SK-N-SH treated with all-trans-retinoic acid at 6 μM for 48 hours (cell line): ENCODE measurements at regions not wholly inside any gene's neighbourhood (a gene's known extent, or its start where the extent isn't known, plus 50 kb on each side); places are given as distances from the start of the nearest gene placed in this dataset.

ENCODE experiments used
- ARNTL ChIP-seq: fragments of 450-650 bp; formaldehyde crosslinking; IDR thresholded peaks from 2 replicates; pipeline ENCODE4 v1.5.0; 2020; ENCODE audit warnings: low read depth, mild to moderate bottlenecking, moderate library complexity, borderline replicate concordance
- BACH2 ChIP-seq: fragments of 250-450 bp; sonication (Bioruptor Pico); IDR thresholded peaks from 2 replicates; pipeline ENCODE4 v1.9.0; 2021; ENCODE audit warnings: mild to moderate bottlenecking, borderline replicate concordance
- CREB5 ChIP-seq: fragments of 250-450 bp; sonication (Bioruptor Pico); IDR thresholded peaks from 2 replicates; pipeline ENCODE4 v1.5.1; 2020; ENCODE audit warnings: low read depth, mild to moderate bottlenecking, moderate library complexity
- CSRNP3 ChIP-seq: fragments of 250-450 bp; sonication (Bioruptor Pico); IDR thresholded peaks from 2 replicates; pipeline ENCODE4 v1.5.1; 2021; ENCODE audit warnings: mild to moderate bottlenecking, moderate library complexity
- GLIS3 ChIP-seq: fragments of 250-450 bp; sonication (Bioruptor Pico); IDR thresholded peaks from 2 replicates; pipeline ENCODE4 v1.5.0; 2020; ENCODE audit warnings: mild to moderate bottlenecking, moderate library complexity
- PATZ1 ChIP-seq: fragments of 250-450 bp; sonication (Bioruptor Pico); IDR thresholded peaks from 2 replicates; pipeline ENCODE4 v1.8.0; 2020; ENCODE audit warnings: mild to moderate bottlenecking, moderate library complexity, borderline replicate concordance
- RARB ChIP-seq: fragments of 250-450 bp; sonication (Bioruptor Pico); IDR thresholded peaks from 2 replicates; pipeline ENCODE4 v1.8.0; 2021; ENCODE audit warnings: mild to moderate bottlenecking, moderate library complexity
- SNAI2 ChIP-seq: fragments of 250-450 bp; sonication (Bioruptor Pico); IDR thresholded peaks from 2 replicates; pipeline ENCODE4 v1.5.0; 2020; ENCODE audit warnings: mild to moderate bottlenecking, moderate library complexity
- TCF4 ChIP-seq: fragments of 250-450 bp; sonication (Bioruptor Pico); IDR thresholded peaks from 2 replicates; pipeline ENCODE4 v1.8.0; 2021; ENCODE audit warnings: mild to moderate bottlenecking, moderate library complexity, borderline replicate concordance
- TOX ChIP-seq: fragments of 250-450 bp; sonication (Bioruptor Pico); IDR thresholded peaks from 2 replicates; pipeline ENCODE4 v1.8.0; 2021; ENCODE audit warnings: mild to moderate bottlenecking, moderate library complexity, borderline replicate concordance
- TSHZ2 ChIP-seq: fragments of 250-450 bp; sonication (Bioruptor Pico); IDR thresholded peaks from 2 replicates; pipeline ENCODE4 v1.5.0; 2020; ENCODE audit warnings: mild to moderate bottlenecking, moderate library complexity
- ZFP3 ChIP-seq: fragments of 250-450 bp; sonication (Bioruptor Pico); IDR thresholded peaks from 2 replicates; pipeline ENCODE4 v1.5.0; 2020; ENCODE audit warnings: mild to moderate bottlenecking, moderate library complexity
- ZFP30 ChIP-seq: fragments of 450-650 bp; formaldehyde crosslinking; IDR thresholded peaks from 2 replicates; pipeline ENCODE4 v1.5.0; 2022; ENCODE audit warnings: mild to moderate bottlenecking, moderate library complexity
- ZNF8 ChIP-seq: fragments of 450-650 bp; formaldehyde crosslinking; IDR thresholded peaks from 2 replicates; pipeline ENCODE4 v1.5.0; 2020; ENCODE audit warnings: mild to moderate bottlenecking, moderate library complexity

- no peak for TF ChIP-seq TOX (CRISPR knock-in tag)
- no peak for TF ChIP-seq RARB (CRISPR knock-in tag)
- TF ChIP-seq SNAI2 (CRISPR knock-in tag): no peak
- TF ChIP-seq PATZ1 (CRISPR knock-in tag): no peak
- TF ChIP-seq GLIS3 (CRISPR knock-in tag): no peak
- no peak for TF ChIP-seq TSHZ2 (CRISPR knock-in tag)
- no peak for TF ChIP-seq ZNF8
- no peak for TF ChIP-seq BACH2 (CRISPR knock-in tag)
- TF ChIP-seq CSRNP3 (CRISPR knock-in tag): no peak
- TF ChIP-seq ARNTL (CRISPR knock-in tag): no peak
- no peak for TF ChIP-seq ZFP30 (CRISPR knock-in tag)
- no peak for TF ChIP-seq ZFP3 (CRISPR knock-in tag)
- TF ChIP-seq CREB5: no peak
- no peak for TF ChIP-seq TCF4 (CRISPR knock-in tag)
Observed at GRCh38 chr10:20489961-20490360, 407.1 kb downstream of the NEBL start.
